Endothelial cell of umbilical vein (primary cell): ENCODE measurements at regions not wholly inside any gene's neighbourhood (a gene's known extent, or its start where the extent isn't known, plus 50 kb on each side); places are given as distances from the start of the nearest gene placed in this dataset.

Source experiments
- EZH2 ChIP-seq: IDR thresholded peaks from 2 replicates; pipeline ENCODE4 v1.6.1; 2012; ENCODE audit warnings: borderline replicate concordance, low read depth, mild to moderate bottlenecking, moderate library complexity, low read length, inconsistent platforms; ENCODE audit not compliant: severe bottlenecking
- FOS ChIP-seq: IDR thresholded peaks from 2 replicates; pipeline ENCODE4 v1.6.1; 2011; ENCODE audit warnings: mild to moderate bottlenecking, low read length, moderate library complexity, borderline replicate concordance; ENCODE audit not compliant: insufficient read depth
- GATA2 ChIP-seq: IDR thresholded peaks from 2 replicates; pipeline ENCODE4 v1.7.0; 2011; ENCODE audit warnings: low read depth, mild to moderate bottlenecking, moderate library complexity, mixed read lengths, low read length; ENCODE audit not compliant: insufficient read length, insufficient read depth
- JUN ChIP-seq: IDR thresholded peaks from 2 replicates; pipeline ENCODE4 v1.6.1; 2011; ENCODE audit warnings: borderline replicate concordance, low read depth; ENCODE audit not compliant: insufficient read length, insufficient read depth
- MAX ChIP-seq: IDR thresholded peaks from 2 replicates; pipeline ENCODE4 v1.6.1; 2011; ENCODE audit not compliant: insufficient read depth, insufficient read length
- MYC ChIP-seq: IDR thresholded peaks from one replicate; pipeline ENCODE4 v1.6.1; 2011; ENCODE audit warnings: mild to moderate bottlenecking, low read depth, low read length
- POLR2A ChIP-seq: IDR thresholded peaks from 2 replicates; pipeline ENCODE4 v1.6.1; 2012; ENCODE audit warnings: low read depth, mild to moderate bottlenecking, control low read depth, low read length
- POLR2AphosphoS5 ChIP-seq: IDR thresholded peaks from 2 replicates; pipeline ENCODE4 v1.6.1; 2012; ENCODE audit warnings: low read depth, mild to moderate bottlenecking, control low read depth, low read length, moderate library complexity; ENCODE audit not compliant: insufficient read depth
- TF ChIP-seq, protein P1 (sequence below), 2 donors: IDR thresholded peaks; 1 replicate in 1 of 2; 2 replicates in 1 of 2; pipeline ENCODE4 v1.5.1; 2011; ENCODE audit warnings: low read length in 2 of 2, mild to moderate bottlenecking in 2 of 2, moderate library complexity in 2 of 2, control low read depth in 1 of 2, inconsistent platforms in 1 of 2, low read depth in 1 of 2; ENCODE audit not compliant: insufficient read depth in 1 of 2; ENCODE audit errors: extremely low read depth in 1 of 2

DNA sequence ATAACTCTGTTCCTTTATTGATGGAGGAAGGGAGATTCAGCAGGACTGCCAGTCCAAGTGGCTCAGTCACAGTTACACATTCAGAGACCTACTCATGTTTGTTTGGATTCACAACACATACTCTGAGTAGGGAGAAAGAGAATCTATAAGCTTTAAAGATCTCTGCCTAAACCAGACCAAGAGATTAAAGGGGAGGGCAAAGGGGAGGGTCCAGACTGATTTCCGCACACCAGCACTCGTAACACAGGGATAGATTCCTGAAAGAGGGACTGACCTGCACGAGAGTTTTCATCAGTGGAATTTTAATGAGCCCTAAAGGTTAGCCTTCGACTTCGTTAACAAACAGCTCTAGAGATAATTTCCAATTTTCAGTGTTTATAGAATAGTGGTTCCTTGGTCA is 71.7 kb upstream of the PMFBP1 start:
- TF ChIP-seq, protein P1, sequence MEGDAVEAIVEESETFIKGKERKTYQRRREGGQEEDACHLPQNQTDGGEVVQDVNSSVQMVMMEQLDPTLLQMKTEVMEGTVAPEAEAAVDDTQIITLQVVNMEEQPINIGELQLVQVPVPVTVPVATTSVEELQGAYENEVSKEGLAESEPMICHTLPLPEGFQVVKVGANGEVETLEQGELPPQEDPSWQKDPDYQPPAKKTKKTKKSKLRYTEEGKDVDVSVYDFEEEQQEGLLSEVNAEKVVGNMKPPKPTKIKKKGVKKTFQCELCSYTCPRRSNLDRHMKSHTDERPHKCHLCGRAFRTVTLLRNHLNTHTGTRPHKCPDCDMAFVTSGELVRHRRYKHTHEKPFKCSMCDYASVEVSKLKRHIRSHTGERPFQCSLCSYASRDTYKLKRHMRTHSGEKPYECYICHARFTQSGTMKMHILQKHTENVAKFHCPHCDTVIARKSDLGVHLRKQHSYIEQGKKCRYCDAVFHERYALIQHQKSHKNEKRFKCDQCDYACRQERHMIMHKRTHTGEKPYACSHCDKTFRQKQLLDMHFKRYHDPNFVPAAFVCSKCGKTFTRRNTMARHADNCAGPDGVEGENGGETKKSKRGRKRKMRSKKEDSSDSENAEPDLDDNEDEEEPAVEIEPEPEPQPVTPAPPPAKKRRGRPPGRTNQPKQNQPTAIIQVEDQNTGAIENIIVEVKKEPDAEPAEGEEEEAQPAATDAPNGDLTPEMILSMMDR (IDR thresholded peaks at IDR 0.05; ENCODE audit: extremely low read depth in 1 of 2, insufficient read depth in 1 of 2, low read depth in 1 of 2, low read length in 2 of 2) = no peak
- TF ChIP-seq POLR2A (no peak), MYC (no peak), EZH2 (no peak), FOS (no peak), POLR2AphosphoS5 (no peak), JUN (no peak), GATA2 (no peak), MAX (no peak)
